Suprapubic skin (tissue), 4 donors: ENCODE measurements at regions not wholly inside any gene's neighbourhood (a gene's known extent, or its start where the extent isn't known, plus 50 kb on each side); places are given as distances from the start of the nearest gene placed in this dataset.

Experiments
- CTCF ChIP-seq, 2 donors: fragments of 200-600 bp in 1 of 2; fragments of 450-650 bp in 1 of 2; sonication (generic) in 1 of 2; IDR thresholded peaks; one replicate each; pipeline ENCODE4 v1.5.1; 2016 to 2019; ENCODE audit warnings: antibody characterized with exemption in 2 of 2, mild to moderate bottlenecking in 1 of 2, moderate library complexity in 1 of 2
- EP300 ChIP-seq: sonication (generic); formaldehyde crosslinking; IDR thresholded peaks from one replicate; pipeline ENCODE4 v1.6.1; 2017; ENCODE audit warnings: antibody characterized with exemption
- POLR2A ChIP-seq, 2 donors: fragments of 450-650 bp; IDR thresholded peaks; one replicate each; pipeline ENCODE4 v1.6.1; 2017; ENCODE audit warnings: antibody characterized with exemption in 2 of 2, mild to moderate bottlenecking in 2 of 2, moderate library complexity in 2 of 2
- POLR2AphosphoS5 ChIP-seq, 3 donors: sonication (generic); formaldehyde crosslinking; IDR thresholded peaks; one replicate each; pipeline ENCODE4 v1.6.1; 2017; ENCODE audit warnings: antibody characterized with exemption in 3 of 3

- no peak for TF ChIP-seq POLR2AphosphoS5 (IDR thresholded peaks at IDR 0.05)
- TF ChIP-seq CTCF (IDR thresholded peaks at IDR 0.05): no peak
- no peak for TF ChIP-seq POLR2A (IDR thresholded peaks at IDR 0.05)
- no peak for TF ChIP-seq EP300
Measured at GRCh38 chr10:28169525-28169924, 133.3 kb downstream of the MPP7 start.
